Suprapubic skin (tissue), 3 donors: ENCODE measurements at regions not wholly inside any gene's neighbourhood (a gene's known extent, or its start where the extent isn't known, plus 50 kb on each side); places are given as distances from the start of the nearest gene placed in this dataset.

Experiments
- CTCF ChIP-seq, 2 donors: fragments of 200-600 bp in 1 of 2; fragments of 450-650 bp in 1 of 2; sonication (generic) in 1 of 2; IDR thresholded peaks; one replicate each; pipeline ENCODE4 v1.5.1; 2016 to 2019; ENCODE audit warnings: antibody characterized with exemption in 2 of 2, mild to moderate bottlenecking in 1 of 2, moderate library complexity in 1 of 2
- POLR2A ChIP-seq, 2 donors: fragments of 450-650 bp; IDR thresholded peaks; one replicate each; pipeline ENCODE4 v1.6.1; 2017; ENCODE audit warnings: antibody characterized with exemption in 2 of 2, mild to moderate bottlenecking in 2 of 2, moderate library complexity in 2 of 2

- TF ChIP-seq CTCF (IDR thresholded peaks at IDR 0.05): no peak
- TF ChIP-seq POLR2A (IDR thresholded peaks at IDR 0.05): no peak
Observed at GRCh38 chr6:109302176-109302575, 80.1 kb downstream of the CD164 start.
